ENCODE measurements at regions not wholly inside any gene's neighbourhood (a gene's known extent, or its start where the extent isn't known, plus 50 kb on each side); places are given as distances from the start of the nearest gene placed in this dataset.

- ATAC-seq (no peak), DNase-seq (no peak)
- Mint-ChIP-seq H3K36me3 (no peaks in the 10 kb centered on the region), H3K4me1 (no peaks in the 10 kb centered on the region), H3K27me3 (peaks cover 0 to 1% (median 0%) of the 10 kb centered on the region in 5 donors), H3K27ac (no peak overlapping the region), H3K9me3 (peaks cover 0 to 32% (median 8%) of the 10 kb centered on the region in 9 donors), H3K4me3 (no peak overlapping the region)
- POLR2A ChIA-PET: no interaction called here
Observed at GRCh38 chr12:43106355-43106754, 445.6 kb downstream of the ADAMTS20 start.

- Mint-ChIP-seq H3K27me3 (peaks cover 0 to 1% (median 0%) of the 10 kb centered on the region in 5 donors), H3K27ac (no peak overlapping the region), H3K9me3 (peaks cover 0 to 29% (median 8%) of the 10 kb centered on the region in 9 donors), H3K36me3 (no peaks in the 10 kb centered on the region), H3K4me1 (no peaks in the 10 kb centered on the region), H3K4me3 (no peak overlapping the region)
- POLR2A ChIA-PET: no interaction called here
- ATAC-seq (no peak), DNase-seq (no peak)
Observed at GRCh38 chr12:43105426-43105981, 446.5 kb downstream of the ADAMTS20 start.

GRCh38 chr12:43104494-43104893, 447.5 kb downstream of the ADAMTS20 start:
- H3K4me3 Mint-ChIP-seq: no peak overlapping the region
- POLR2A ChIA-PET: no interaction called here
- ATAC-seq: no peak

GRCh38 chr12:43103866-43104265, 448.1 kb downstream of the ADAMTS20 start:
- Mint-ChIP-seq H3K36me3 (no peaks in the 10 kb centered on the region), H3K4me1 (no peaks in the 10 kb centered on the region), H3K9me3 (peaks cover 0 to 13% (median 4%) of the 10 kb centered on the region in 9 donors), H3K4me3 (no peak overlapping the region), H3K27ac (no peak overlapping the region), H3K27me3 (peaks cover 0 to 1% (median 0%) of the 10 kb centered on the region in 5 donors)
- POLR2A ChIA-PET: no interaction called here
- DNase-seq (no peak), ATAC-seq (no peak)

More at GRCh38 chr12:43104494-43104893, 447.5 kb downstream of the ADAMTS20 start:
- Mint-ChIP-seq H3K27ac (no peak overlapping the region), H3K9me3 (peaks cover 0 to 19% (median 5%) of the 10 kb centered on the region in 9 donors), H3K4me1 (no peaks in the 10 kb centered on the region), H3K36me3 (no peaks in the 10 kb centered on the region), H3K27me3 (peaks cover 0 to 1% (median 0%) of the 10 kb centered on the region in 5 donors)
- no peak for DNase-seq

- peaks cover 0 to 10% (median 3%) of the 10 kb centered on the region in 9 donors for H3K9me3 Mint-ChIP-seq
- POLR2A ChIA-PET: no interaction called here
Observed at GRCh38 chr12:43102546-43103264, 449.3 kb downstream of the ADAMTS20 start.

GRCh38 chr12:43100231-43100630, 451.8 kb downstream of the ADAMTS20 start:
- no peak for ATAC-seq
- no peak overlapping the region for H3K4me3 Mint-ChIP-seq
- POLR2A ChIA-PET: no interaction called here

More at GRCh38 chr12:43102546-43103264, 449.3 kb downstream of the ADAMTS20 start:
- no peak for DNase-seq
- Mint-ChIP-seq H3K4me1 (no peaks in the 10 kb centered on the region), H3K4me3 (no peak overlapping the region), H3K27me3 (peaks cover 0 to 1% (median 0%) of the 10 kb centered on the region in 5 donors), H3K36me3 (no peaks in the 10 kb centered on the region), H3K27ac (no peak overlapping the region)
- ATAC-seq: no peak

GRCh38 chr12:43099691-43100163, 452.3 kb downstream of the ADAMTS20 start:
- POLR2A ChIA-PET: no interaction called here
- Mint-ChIP-seq H3K27ac (no peak overlapping the region), H3K27me3 (peaks cover 0 to 1% (median 0%) of the 10 kb centered on the region in 5 donors), H3K9me3 (peaks cover 0 to 10% (median 4%) of the 10 kb centered on the region in 9 donors), H3K4me1 (no peaks in the 10 kb centered on the region), H3K36me3 (no peaks in the 10 kb centered on the region), H3K4me3 (no peak overlapping the region)
- ATAC-seq: no peak
- no peak for DNase-seq

More at GRCh38 chr12:43100231-43100630, 451.8 kb downstream of the ADAMTS20 start:
- H3K27ac Mint-ChIP-seq: no peak overlapping the region
- no peaks in the 10 kb centered on the region for H3K36me3 Mint-ChIP-seq
- no peaks in the 10 kb centered on the region for H3K4me1 Mint-ChIP-seq
- DNase-seq: no peak
- peaks cover 0 to 10% (median 4%) of the 10 kb centered on the region in 9 donors for H3K9me3 Mint-ChIP-seq
- H3K27me3 Mint-ChIP-seq: peaks cover 0 to 1% (median 0%) of the 10 kb centered on the region in 5 donors

GRCh38 chr12:43098766-43099550, 453.0 kb downstream of the ADAMTS20 start:
- Mint-ChIP-seq H3K4me3 (no peak overlapping the region), H3K27me3 (peaks cover 0 to 1% (median 0%) of the 10 kb centered on the region in 5 donors), H3K4me1 (no peaks in the 10 kb centered on the region), H3K9me3 (peaks cover 0 to 10% (median 4%) of the 10 kb centered on the region in 9 donors), H3K36me3 (no peaks in the 10 kb centered on the region), H3K27ac (no peak overlapping the region)
- no peak for ATAC-seq
- no peak for DNase-seq
- POLR2A ChIA-PET: no interaction called here

- ATAC-seq (no peak), DNase-seq (no peak)
- POLR2A ChIA-PET: no interaction called here
- no peak overlapping the region for H3K4me3 Mint-ChIP-seq
- H3K27ac Mint-ChIP-seq: no peak overlapping the region
- H3K9me3 Mint-ChIP-seq: peaks cover 0 to 12% (median 4%) of the 10 kb centered on the region in 9 donors
- H3K4me1 Mint-ChIP-seq: no peaks in the 10 kb centered on the region
- H3K36me3 Mint-ChIP-seq: no peaks in the 10 kb centered on the region
- peaks cover 0 to 1% (median 0%) of the 10 kb centered on the region in 5 donors for H3K27me3 Mint-ChIP-seq
Observed at GRCh38 chr12:43098071-43098470, 453.9 kb downstream of the ADAMTS20 start.

GRCh38 chr12:43097471-43097870, 454.5 kb downstream of the ADAMTS20 start:
- Mint-ChIP-seq H3K9me3 (peaks cover 0 to 15% (median 4%) of the 10 kb centered on the region in 9 donors), H3K4me3 (no peak overlapping the region), H3K27me3 (peaks cover 0 to 1% (median 0%) of the 10 kb centered on the region in 5 donors), H3K4me1 (no peaks in the 10 kb centered on the region), H3K27ac (no peak overlapping the region), H3K36me3 (no peaks in the 10 kb centered on the region)
- ATAC-seq: no peak
- no peak for DNase-seq
- POLR2A ChIA-PET: no interaction called here

- ATAC-seq (no peak), DNase-seq (no peak)
- Mint-ChIP-seq H3K36me3 (no peaks in the 10 kb centered on the region), H3K27ac (no peak overlapping the region), H3K4me1 (no peaks in the 10 kb centered on the region), H3K4me3 (no peak overlapping the region), H3K27me3 (peaks cover 0 to 1% (median 0%) of the 10 kb centered on the region in 5 donors), H3K9me3 (peaks cover 0 to 21% (median 4%) of the 10 kb centered on the region in 9 donors)
- POLR2A ChIA-PET: no interaction called here
Observed at GRCh38 chr12:43095669-43096280, 456.2 kb downstream of the ADAMTS20 start.

- ATAC-seq (no peak), DNase-seq (no peak)
- no peaks in the 10 kb centered on the region for H3K36me3 Mint-ChIP-seq
- H3K9me3 Mint-ChIP-seq: peaks cover 0 to 29% (median 7%) of the 10 kb centered on the region in 9 donors
- H3K27me3 Mint-ChIP-seq: peaks cover 0 to 1% (median 0%) of the 10 kb centered on the region in 5 donors
- POLR2A ChIA-PET: no interaction called here
- no peaks in the 10 kb centered on the region for H3K4me1 Mint-ChIP-seq
- no peak overlapping the region for H3K27ac Mint-ChIP-seq
- H3K4me3 Mint-ChIP-seq: no peak overlapping the region
Observed at GRCh38 chr12:43094886-43095575, 457.0 kb downstream of the ADAMTS20 start.

Data from naive thymus-derived CD8-positive, alpha-beta T cell (primary cell).